ENCODE measurements at regions not wholly inside any gene's neighbourhood (a gene's known extent, or its start where the extent isn't known, plus 50 kb on each side); places are given as distances from the start of the nearest gene placed in this dataset.

DNA sequence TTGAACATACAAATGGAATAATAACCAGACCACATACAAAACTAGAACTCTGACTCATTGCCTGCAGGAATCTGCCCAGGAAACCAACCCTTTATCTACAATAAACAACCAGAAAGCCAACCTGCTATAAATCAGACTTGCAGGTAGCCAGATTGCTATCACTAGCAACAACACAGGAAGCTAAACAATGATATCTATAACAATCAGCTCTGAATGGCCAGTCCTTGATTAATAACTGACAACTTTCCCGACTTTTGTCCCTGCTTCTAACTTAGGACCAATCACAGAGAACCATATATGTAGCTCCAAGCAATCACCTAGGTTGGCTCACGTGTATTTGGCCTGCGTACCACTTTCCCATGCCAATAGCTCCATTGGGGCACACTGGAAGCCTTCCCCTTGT is 470.8 kb downstream of the RIT2 start:
- no peak for DNase-seq

DNA sequence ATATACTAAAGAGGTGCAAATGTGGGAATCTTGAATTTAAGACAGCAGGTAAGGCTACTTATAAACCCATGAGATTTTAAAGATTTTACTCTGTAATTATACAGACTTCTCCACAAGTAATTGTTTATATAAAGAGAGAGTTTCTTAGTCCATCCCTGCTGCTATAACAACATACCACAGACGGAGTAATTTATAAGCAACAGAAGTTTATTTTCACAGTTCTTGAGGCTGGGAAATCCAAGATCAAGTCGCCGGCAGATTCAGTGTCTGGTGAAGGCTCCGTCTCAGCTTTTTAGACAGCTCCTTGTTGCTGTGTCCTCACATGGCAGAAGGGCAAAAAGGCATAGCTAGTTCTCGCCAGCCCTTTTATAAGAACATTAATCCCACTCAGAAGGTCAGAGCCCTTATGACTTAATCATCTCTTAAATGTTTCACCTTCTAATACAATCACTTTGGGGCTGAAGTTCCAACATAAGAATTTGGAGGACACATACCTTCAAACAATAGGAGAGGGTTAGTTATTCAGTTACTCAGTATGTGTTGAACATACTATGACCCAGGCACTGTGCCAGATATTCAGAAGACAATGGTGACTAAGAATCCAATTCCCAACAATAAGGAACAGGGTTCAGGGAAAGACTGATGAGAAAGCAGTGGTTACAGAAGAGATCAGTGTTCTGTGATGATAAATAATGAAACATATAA is 466.0 kb downstream of the RIT2 start:
- DNase-seq: no peak

DNA sequence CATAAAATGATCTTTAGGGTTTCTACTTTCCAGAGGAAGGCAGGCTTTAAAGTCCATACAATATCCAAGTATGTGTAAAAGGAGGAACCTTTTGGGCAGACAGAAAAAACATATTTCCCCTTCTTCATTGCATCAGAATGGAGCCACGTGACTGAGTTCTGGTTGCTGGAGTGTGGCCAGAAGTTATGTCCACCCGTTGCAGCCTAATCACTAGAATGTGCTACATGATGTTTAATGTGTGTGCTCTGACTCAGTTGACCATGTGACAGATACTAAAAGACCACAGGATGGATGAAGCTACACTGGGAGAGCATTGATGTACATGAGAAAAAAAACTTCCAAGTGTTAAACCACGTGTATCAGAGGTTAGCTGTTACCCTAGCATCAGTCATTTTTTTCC is 460.9 kb downstream of the RIT2 start:
- DNase-seq: no peak

DNA sequence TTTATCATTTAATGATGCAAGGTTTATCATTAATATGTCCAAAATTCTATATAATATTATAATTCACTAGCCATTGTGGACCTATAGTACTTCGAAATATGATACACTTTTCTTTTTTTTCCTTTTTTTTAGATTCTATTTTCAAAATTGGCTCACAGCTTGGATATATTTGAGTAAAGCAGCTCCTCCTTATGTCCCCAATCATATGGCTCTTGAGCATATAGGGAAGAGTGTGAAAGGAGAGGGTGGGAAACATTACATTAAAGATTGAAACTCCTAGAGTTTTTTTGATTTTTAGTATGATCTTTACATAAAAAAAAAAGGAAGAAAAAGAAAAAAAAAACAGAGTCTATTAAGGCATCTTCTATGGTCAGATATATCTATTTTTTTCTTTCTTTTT is 457.9 kb downstream of the RIT2 start:
- DNase-seq: no peak

DNA sequence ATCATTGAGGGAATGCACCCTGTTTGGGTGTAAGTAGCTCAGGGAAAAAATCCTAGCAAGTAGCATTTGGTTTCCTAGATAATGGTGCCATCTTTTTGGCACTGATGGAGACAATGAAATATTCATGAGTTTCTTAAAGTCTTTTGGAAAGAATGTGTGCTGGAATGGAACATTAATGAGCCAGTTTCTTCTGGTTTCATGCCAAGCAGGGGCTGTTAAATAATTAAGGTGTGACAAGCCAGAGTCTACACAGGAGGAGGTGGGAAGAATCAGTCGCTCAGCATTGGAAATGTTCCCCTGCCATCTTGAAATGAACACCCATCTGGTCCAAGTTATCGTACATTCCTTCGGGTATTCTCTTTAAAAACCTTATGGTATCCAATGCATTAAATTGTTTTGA is 457.3 kb downstream of the RIT2 start:
- no peak for DNase-seq

DNA sequence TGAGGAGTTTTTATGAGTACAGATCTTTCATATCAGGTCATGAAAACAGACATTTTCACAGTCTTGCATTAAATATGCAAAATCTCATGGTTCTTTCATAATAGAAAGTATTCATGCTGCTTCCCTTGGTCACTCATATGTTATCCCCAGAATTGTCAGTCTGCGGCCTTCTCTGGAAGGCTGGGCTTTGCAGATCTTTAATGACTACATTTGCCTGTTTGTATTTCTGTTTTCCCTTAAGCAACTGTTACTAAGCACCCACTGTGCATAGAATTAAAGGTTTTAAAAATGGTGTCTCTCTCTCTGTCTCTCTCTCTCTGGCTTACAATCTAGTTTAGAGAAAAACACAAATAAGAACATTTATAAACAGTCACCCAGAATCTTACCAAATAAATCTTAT is 456.3 kb downstream of the RIT2 start:
- no peak for DNase-seq

DNA sequence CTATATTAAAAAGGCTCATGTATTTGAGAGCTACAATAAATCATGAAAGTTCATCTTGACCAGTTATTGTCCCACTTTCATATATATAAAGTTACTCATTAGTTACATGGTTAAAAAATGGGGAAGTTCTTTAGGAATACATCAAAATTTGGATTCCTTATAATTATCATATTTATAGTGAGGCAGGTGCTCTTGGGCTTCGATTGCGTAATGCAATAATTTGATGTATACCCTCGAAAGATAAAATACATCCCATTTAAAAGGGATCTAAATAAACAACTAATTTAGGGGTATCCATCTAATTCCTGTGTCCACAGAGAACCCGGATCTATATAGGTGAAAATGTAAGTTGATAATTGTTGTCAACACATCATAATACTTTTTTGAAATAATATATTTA is 444.6 kb downstream of the RIT2 start:
- no peak for DNase-seq

DNA sequence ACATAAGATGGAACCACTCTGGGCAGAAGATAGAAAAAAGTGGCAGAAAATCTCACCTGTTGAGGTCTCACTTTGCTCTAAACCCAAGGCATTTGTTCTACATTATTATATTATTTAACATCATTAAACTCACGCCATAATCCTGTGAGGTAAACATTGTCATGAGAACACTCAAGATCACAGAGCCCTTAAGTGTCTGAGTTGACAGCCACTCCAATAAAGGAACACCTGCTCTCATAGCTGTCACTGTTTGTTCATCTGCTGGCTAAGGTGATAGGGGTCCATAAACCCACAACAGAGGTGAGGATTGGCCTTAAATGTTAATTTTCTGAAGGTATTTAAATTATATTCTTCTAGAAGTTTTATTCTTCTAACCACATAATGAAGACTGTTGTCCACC is 439.7 kb downstream of the RIT2 start:
- peak; percentile 72 for DNase-seq

DNA sequence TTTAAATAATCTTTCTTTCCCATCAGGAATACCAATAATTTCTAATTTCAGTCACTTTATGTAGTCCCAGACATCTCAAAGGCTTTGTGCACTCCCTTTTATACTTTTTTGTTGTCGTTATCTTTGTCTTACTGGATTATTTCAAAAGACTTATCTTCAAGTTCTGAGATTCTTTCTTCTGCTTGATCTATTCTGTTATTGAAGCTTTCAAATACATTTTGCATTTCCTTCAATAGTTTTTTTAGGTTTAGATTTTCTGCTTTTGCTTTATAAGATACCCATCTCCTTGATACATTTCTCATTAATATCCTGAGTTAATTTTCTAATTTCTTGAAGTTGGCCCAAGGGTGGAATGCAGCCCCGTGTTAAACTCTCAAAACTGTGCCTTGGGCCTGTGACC is 432.4 kb downstream of the RIT2 start:
- no peak for DNase-seq

DNA sequence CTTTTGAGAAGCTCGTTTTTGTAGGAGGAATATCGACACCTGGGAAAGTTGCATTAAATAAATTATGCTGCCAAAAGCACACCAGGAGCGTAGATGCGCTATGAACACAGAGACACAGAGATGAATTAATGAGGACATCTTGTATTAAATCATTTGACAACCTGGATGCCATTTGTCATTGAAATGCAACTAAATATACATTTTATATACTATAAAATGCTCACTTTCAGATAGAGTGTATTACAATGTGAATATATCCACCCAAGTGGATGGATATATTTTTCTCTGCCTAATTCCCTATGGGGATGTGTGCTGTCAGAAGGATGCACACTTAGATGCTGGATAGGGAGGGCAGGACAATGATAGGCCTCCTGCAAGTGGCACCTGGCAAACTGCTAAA is 426.2 kb downstream of the RIT2 start:
- no peak for DNase-seq

Data from NCI-H2107 (cell line).